Effector memory CD4-positive, alpha-beta T cell (primary cell): ENCODE measurements at regions not wholly inside any gene's neighbourhood (a gene's known extent, or its start where the extent isn't known, plus 50 kb on each side); places are given as distances from the start of the nearest gene placed in this dataset.

Experiments
- DNase-seq, 3 donors: peaks; one replicate each; pipeline ENCODE4 v3.0.0-alpha.2; 2020
- H3K27ac ChIP-seq: 2 replicates; pipeline ENCODE4 v1.7.0; 2013; ENCODE audit warnings: mild to moderate bottlenecking, low read length, moderate library complexity; ENCODE audit not compliant: insufficient read depth, poor library complexity, severe bottlenecking
- H3K27me3 ChIP-seq: replicated peaks from 2 replicates; pipeline ENCODE4 v1.7.0; 2013; ENCODE audit warnings: mild to moderate bottlenecking, low read length; ENCODE audit not compliant: insufficient read depth, control insufficient read depth, poor library complexity, severe bottlenecking
- H3K36me3 ChIP-seq: 2 replicates; pipeline ENCODE4 v1.7.0; 2013; ENCODE audit warnings: mild to moderate bottlenecking, low read length, moderate library complexity; ENCODE audit not compliant: control insufficient read depth, insufficient read depth
- H3K4me1 ChIP-seq: 2 replicates; pipeline ENCODE4 v1.7.0; 2013; ENCODE audit warnings: low read length, mild to moderate bottlenecking; ENCODE audit not compliant: control insufficient read depth, insufficient read depth, poor library complexity, severe bottlenecking
- H3K4me3 ChIP-seq: 2 replicates; pipeline ENCODE4 v1.7.0; 2013; ENCODE audit warnings: low read length, low read depth, mild to moderate bottlenecking; ENCODE audit not compliant: insufficient read depth, poor library complexity, severe bottlenecking
- H3K9me3 ChIP-seq: 2 replicates; pipeline ENCODE4 v1.7.0; 2013; ENCODE audit warnings: mild to moderate bottlenecking, low read length, moderate library complexity; ENCODE audit not compliant: control insufficient read depth

DNA sequence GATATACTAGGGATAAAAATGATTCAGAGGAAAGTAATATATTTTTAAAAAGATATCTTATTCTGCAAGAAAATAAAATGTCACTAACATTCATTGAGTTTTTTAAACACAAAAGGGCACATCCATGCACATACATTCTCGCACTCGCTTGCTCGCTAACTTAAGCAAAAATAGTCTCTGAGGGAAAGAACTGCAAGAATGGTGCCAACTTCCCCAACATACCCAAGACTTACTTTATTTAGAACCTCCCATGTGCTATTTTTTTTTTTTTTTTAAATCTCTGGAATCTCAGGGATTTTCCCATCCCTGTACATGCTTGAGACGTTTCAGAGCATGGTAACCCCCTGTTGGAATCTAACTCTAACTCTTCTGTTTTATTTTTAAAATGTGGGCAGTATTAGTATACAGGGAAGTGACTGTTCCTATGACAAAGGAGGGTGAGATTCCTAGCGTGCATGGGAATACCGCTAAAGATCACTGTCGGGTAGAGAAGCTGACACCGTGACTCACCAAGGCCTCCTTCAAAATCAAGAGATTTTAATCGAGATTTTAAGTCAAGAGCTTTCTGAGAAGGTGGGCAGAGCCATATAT is 187.9 kb upstream of the ZEB2 start:
- H3K36me3 ChIP-seq, result no peaks in the 10 kb centered on the region
- H3K27ac ChIP-seq, result no peak overlapping the region
- no peak for DNase-seq
- no peaks in the 10 kb centered on the region for H3K4me1 ChIP-seq
- H3K9me3 ChIP-seq, result no peaks in the 10 kb centered on the region
- H3K4me3 ChIP-seq, result no peak overlapping the region
- no peaks in the 10 kb centered on the region for H3K27me3 ChIP-seq

DNA sequence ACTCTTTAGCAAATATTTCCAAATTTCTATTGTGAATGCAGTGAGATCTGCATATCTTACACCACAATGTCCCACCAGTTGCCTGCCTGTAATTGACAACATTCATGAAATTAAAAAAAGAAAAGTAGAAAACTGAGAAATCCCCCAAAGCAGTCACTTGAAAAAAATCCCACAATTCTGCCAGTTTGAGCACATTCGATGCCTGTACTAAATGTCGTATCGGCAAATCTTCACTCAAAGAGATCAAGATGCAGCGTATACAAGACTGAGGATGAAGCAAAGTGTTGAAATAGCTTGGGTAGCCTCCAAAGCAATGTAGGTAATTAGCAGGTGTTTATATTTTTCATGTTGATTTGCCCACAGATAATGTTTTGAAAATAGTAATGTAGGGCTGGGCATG is 186.7 kb upstream of the ZEB2 start:
- no peak overlapping the region for H3K4me3 ChIP-seq
- no peaks in the 10 kb centered on the region for H3K4me1 ChIP-seq
- no peak for DNase-seq
- H3K27me3 ChIP-seq, result no peaks in the 10 kb centered on the region
- H3K36me3 ChIP-seq, result no peaks in the 10 kb centered on the region
- H3K9me3 ChIP-seq, result no peaks in the 10 kb centered on the region
- no peak overlapping the region for H3K27ac ChIP-seq

DNA sequence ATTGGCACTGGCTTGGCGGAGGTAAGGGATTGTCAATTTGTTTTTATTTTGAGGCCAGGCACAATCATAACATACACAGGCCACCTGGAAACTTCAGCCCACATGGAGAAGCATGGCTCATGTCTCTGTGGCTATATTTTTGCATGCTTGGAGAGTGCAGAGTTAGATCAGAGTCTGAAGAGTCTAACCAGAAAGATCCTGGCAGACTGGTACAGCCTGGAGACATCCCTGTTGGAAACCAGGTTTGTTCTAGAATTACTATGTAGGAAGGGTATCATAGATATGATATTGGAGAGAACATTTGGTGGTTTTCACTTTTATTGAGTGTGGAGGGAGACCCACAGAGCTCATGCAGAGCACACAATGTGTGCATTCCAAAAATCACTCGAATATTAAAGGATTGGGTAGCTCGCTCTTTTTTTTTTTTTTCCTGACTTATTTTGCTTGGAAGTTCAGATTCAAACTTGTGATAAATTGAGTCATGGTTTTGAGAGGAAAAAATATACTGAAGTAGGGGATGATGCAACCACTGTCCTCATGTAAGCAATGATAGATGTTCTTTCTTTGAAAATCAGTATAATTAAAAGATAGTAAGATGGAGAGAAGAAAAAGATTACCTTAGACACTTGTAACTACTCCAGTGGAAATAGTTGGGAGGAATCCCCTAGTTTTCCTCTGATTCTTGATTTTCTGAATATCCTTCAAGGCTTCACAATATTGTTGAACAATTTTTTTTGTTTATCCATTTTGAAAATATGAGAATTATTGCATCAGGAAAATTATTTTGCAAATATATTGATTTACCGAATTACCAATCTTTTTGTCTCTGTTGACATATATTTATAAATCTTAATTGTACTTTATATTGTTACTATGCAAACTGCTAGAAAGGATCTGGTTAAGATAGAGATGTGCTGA is 185.7 kb upstream of the ZEB2 start:
- H3K36me3 ChIP-seq, result no peaks in the 10 kb centered on the region
- H3K27me3 ChIP-seq, result no peaks in the 10 kb centered on the region
- H3K27ac ChIP-seq, result no peak overlapping the region
- no peaks in the 10 kb centered on the region for H3K9me3 ChIP-seq
- no peak for DNase-seq
- no peaks in the 10 kb centered on the region for H3K4me1 ChIP-seq
- H3K4me3 ChIP-seq, result no peak overlapping the region

DNA sequence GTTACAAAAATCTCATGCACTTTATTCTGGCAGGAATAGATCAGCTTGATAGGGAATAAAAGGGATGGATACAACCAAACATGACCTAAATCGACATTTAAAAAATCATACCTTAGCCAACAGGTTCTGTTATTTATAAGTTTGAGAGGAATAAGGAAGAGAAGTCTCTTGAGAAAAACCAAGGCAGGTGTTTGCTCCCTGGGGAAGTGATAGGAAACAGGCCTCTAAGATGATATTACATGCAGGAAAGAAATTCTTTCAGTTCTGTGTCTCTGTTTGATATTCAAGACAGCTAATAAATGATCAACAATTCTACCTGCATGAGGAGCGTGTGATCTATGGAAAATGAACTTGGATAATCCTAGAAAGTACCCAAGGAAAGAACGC is 184.8 kb upstream of the ZEB2 start:
- H3K4me3 ChIP-seq, result no peak overlapping the region
- no peaks in the 10 kb centered on the region for H3K4me1 ChIP-seq
- DNase-seq, result no peak

DNA sequence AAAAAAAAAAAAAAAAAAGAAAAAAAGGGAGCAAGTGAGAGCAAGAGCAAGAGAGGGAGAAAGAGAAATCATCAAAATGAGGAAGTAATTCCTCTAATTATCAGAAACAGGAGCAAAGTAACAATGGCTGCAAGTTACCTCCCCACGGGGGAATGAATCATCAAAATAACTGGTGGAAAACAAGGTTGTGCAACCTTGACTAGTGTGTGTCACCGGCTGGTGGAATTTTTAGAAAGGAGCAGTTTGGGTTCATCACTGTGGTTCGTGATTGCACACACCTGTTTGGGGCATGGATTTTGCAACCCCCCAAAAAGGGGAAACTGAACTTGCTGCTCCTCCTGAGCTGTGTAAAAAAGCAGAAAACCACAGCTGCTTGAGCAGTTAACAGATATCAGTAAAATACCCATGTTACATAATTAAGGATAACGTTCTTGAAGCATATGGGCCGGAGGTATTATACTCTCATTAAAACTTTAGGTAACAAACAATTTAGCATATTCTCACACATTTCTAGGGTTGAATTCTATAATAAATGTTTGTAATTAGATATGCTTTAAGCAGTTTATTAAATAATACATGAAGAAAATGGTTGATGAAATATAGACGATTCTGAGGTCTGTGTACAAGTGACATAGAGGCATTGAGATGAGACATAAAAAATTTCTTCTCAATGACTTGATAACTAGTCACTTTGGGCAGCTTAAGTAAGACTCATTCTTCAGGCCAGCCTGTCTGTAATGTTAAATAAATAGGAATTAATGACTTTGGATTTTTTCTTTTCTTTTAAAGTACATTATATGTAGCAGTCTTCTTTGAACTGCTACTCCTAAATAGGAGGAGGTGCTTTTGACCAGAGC is 184.2 kb upstream of the ZEB2 start:
- Histone ChIP-seq H3K4me1 (no peaks in the 10 kb centered on the region), H3K4me3 (no peak overlapping the region), H3K27me3 (no peaks in the 10 kb centered on the region), H3K9me3 (no peaks in the 10 kb centered on the region), H3K27ac (no peak overlapping the region), H3K36me3 (no peaks in the 10 kb centered on the region)
- DNase-seq, result no peak

More for the DNA sequence above, 184.8 kb upstream of the ZEB2 start:
- Histone ChIP-seq H3K36me3 (no peaks in the 10 kb centered on the region), H3K9me3 (no peaks in the 10 kb centered on the region), H3K27me3 (no peaks in the 10 kb centered on the region), H3K27ac (no peak overlapping the region)

DNA sequence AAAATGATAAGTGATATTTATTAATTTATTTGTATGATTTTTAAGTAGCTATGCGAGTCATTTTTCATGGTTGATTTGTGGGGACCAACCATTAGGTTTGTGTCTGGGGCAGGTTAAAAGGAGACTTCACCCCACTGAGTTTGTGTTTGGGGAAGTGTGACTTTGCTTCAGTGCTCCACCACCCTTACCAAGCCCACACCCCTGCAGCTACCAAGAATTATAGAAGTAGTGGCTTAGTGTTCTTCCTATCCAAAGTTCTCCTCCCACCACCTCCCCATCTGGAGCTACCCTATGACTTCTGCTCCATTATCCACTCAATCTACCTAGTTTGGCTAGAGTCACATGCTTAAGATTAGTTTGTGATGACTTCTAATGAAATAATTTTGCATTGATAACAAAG is 182.1 kb upstream of the ZEB2 start:
- DNase-seq, result no peak
- no peaks in the 10 kb centered on the region for H3K9me3 ChIP-seq
- no peaks in the 10 kb centered on the region for H3K4me1 ChIP-seq
- H3K4me3 ChIP-seq, result no peak overlapping the region
- no peaks in the 10 kb centered on the region for H3K36me3 ChIP-seq
- H3K27me3 ChIP-seq, result no peaks in the 10 kb centered on the region
- H3K27ac ChIP-seq, result no peak overlapping the region

DNA sequence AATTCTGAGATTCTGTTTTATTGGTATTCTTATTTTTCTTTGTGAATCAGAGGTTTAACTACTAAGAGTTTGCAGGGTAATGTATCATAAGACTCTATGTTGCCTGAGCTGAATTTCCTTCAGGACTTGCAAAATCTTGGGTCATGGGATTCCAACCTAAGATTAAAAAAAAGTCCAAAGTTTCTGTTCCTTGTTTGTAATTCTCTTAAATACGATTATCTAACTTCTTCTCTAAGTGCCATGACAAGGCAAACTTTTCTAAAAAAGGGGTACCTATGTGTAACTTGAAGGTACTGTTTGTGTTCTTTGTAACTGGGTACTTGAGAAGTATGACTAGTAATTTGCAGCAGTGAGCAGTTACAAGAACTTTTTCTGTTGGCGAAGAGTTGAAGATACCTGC is 181.3 kb upstream of the ZEB2 start:
- Histone ChIP-seq H3K27ac (no peak overlapping the region), H3K27me3 (no peaks in the 10 kb centered on the region), H3K4me3 (no peak overlapping the region), H3K9me3 (no peaks in the 10 kb centered on the region), H3K4me1 (no peaks in the 10 kb centered on the region), H3K36me3 (no peaks in the 10 kb centered on the region)
- no peak for DNase-seq

DNA sequence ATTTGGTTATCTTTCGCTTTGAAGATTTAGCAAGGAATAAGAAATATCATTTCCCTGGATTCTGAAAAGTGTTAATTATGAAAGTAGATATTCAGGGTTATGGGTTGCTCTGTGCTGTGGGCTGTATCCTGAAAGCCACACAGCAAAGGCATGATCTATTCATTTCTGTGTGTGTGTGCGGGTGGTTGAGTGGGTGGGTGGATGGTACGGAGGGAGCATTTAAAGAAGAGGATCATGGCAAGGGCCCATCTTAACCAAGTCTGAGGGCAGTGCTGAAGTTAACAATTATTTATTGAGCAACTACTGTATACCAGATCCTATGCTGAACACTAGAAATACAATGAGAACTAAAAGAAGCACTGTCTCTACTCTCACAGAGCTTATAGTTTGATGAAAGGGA is 178.2 kb upstream of the ZEB2 start:
- no peak overlapping the region for H3K4me3 ChIP-seq
- no peaks in the 10 kb centered on the region for H3K36me3 ChIP-seq
- H3K4me1 ChIP-seq, result no peaks in the 10 kb centered on the region
- H3K27me3 ChIP-seq, result no peaks in the 10 kb centered on the region
- H3K27ac ChIP-seq, result no peak overlapping the region
- no peak for DNase-seq
- H3K9me3 ChIP-seq, result no peaks in the 10 kb centered on the region

DNA sequence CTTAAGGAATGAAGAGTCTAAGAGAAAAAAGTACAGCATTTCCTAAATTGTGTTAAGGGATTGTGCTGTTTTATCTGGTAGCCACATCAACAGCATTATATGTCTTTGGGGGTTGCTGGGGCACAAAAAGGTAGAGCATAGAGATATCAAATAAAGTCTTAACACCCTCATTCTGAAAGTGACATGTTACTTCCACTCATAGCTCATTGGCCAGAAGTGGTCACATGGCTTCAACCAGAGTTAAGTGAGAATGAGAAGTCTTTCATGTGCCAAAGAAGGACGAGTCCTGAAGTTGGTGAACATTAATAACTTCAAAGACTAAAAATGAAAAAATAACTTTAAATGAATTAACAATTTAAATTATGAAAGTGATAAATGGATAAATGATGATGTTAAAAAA is 175.7 kb upstream of the ZEB2 start:
- DNase-seq, result no peak
- Histone ChIP-seq H3K9me3 (no peaks in the 10 kb centered on the region), H3K27me3 (no peaks in the 10 kb centered on the region), H3K36me3 (no peaks in the 10 kb centered on the region), H3K4me1 (no peaks in the 10 kb centered on the region), H3K27ac (no peak overlapping the region), H3K4me3 (no peak overlapping the region)

DNA sequence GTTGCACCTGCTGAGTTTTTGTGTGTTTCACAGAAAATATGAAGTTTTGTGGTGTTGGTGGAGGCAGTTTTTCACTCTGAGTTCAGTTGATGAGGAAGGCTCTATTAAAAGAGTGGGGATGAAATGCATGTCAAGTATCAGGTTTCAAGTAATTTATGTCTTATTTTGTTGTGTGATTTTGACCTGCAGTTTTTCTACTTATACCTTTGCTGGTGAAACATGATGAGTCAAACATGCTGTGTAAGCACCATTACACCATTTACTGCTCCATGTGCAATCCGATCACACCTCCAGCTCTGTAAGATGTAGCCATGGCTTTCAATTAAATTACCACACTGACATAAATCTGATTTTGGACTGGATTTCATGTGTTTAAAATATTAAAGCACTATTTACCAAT is 174.5 kb upstream of the ZEB2 start:
- no peak for DNase-seq
- Histone ChIP-seq H3K4me3 (no peak overlapping the region), H3K9me3 (no peaks in the 10 kb centered on the region), H3K27me3 (no peaks in the 10 kb centered on the region), H3K27ac (no peak overlapping the region), H3K36me3 (no peaks in the 10 kb centered on the region), H3K4me1 (no peaks in the 10 kb centered on the region)
